ENCODE measurements at regions not wholly inside any gene's neighbourhood (a gene's known extent, or its start where the extent isn't known, plus 50 kb on each side); places are given as distances from the start of the nearest gene placed in this dataset.
"Not testable (repeated sequence)": the region's sequence is repeated elsewhere in the genome, so short reads cannot be mapped to it uniquely, and the experiment has no call there.

DNA sequence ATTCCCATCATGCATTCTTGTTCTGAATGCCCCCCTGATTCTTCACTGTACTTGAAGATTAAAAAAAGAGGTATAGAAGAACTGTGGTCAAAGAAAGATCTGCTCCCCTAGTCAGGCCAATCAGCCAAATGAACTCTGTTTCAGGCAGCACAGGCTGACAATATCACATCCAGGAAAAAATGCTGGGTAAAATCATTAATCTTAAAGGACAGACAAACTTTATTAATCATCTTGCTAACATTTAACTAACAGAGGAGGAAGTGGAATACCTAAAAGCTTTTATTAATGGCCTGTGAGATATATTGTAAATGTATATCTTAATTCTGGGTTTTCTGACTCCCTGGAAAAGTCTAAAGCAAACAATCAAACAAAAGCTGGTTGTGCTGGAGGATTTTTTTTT, 660.5 kb upstream of the PRMT6 start:
- peaks cover 9% of the 10 kb centered on the region for H3K9me3 ChIP-seq (ENCODE audit: low read length)
- no peaks in the 10 kb centered on the region for H3K36me3 ChIP-seq (ENCODE audit: insufficient read depth, low read length)
- H3K4me1 ChIP-seq (ENCODE audit: low read length) = no peaks in the 10 kb centered on the region
- H3K4me3 ChIP-seq (ENCODE audit: low read length) = no peak overlapping the region
- no peaks in the 10 kb centered on the region for H3K79me2 ChIP-seq (ENCODE audit: low read length)
- no peak overlapping the region for H3K27ac ChIP-seq (ENCODE audit: low read length)
- no peak overlapping the region for H2AFZ ChIP-seq (ENCODE audit: low read length)
- no peak for DNase-seq
- H3K9ac ChIP-seq (ENCODE audit: low read length) = no peak overlapping the region
- no peaks in the 10 kb centered on the region for H3K9me2 ChIP-seq (replicated peaks; ENCODE audit: insufficient read depth, low read length)
- H3K4me2 ChIP-seq (ENCODE audit: low read depth, low read length, poor library complexity, severe bottlenecking) = no peak overlapping the region
- H3K27me3 ChIP-seq (ENCODE audit: low read length) = no peaks in the 10 kb centered on the region
- H4K20me1 ChIP-seq (ENCODE audit: insufficient read depth, low read depth, low read length) = no peaks in the 10 kb centered on the region

DNA sequence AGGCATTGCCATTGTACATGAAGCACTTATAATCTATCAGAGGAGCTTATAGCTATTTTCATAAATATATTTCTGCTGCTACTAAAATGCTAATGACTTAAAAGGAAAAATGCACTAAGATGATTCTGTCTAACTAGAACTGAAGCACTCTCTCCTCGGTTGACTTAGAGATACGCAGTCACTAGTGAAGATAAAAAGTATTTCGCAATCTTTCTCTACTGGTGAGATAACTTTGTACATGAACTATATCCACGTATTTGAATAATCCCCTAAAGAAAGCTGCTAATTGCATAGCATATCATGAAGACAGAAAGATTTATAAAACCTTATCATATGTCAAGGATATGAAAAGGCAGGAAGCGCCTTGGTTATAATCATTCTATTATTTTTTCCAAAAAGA, 658.1 kb upstream of the PRMT6 start:
- no peak overlapping the region for H3K9ac ChIP-seq (ENCODE audit: low read length)
- DNase-seq = no peak
- no peaks in the 10 kb centered on the region for H3K4me1 ChIP-seq (ENCODE audit: low read length)
- no peaks in the 10 kb centered on the region for H3K79me2 ChIP-seq (ENCODE audit: low read length)
- H3K9me2 ChIP-seq (replicated peaks; ENCODE audit: insufficient read depth, low read length) = no peaks in the 10 kb centered on the region
- no peak overlapping the region for H2AFZ ChIP-seq (ENCODE audit: low read length)
- no peak overlapping the region for H3K4me3 ChIP-seq (ENCODE audit: low read length)
- no peak overlapping the region for H3K27ac ChIP-seq (ENCODE audit: low read length)
- H4K20me1 ChIP-seq (ENCODE audit: insufficient read depth, low read depth, low read length) = no peaks in the 10 kb centered on the region
- H3K27me3 ChIP-seq (ENCODE audit: low read length) = no peaks in the 10 kb centered on the region
- H3K4me2 ChIP-seq (ENCODE audit: low read depth, low read length, poor library complexity, severe bottlenecking) = no peak overlapping the region
- H3K36me3 ChIP-seq (ENCODE audit: insufficient read depth, low read length) = no peaks in the 10 kb centered on the region
- peaks cover 18% of the 10 kb centered on the region for H3K9me3 ChIP-seq (ENCODE audit: low read length)

DNA sequence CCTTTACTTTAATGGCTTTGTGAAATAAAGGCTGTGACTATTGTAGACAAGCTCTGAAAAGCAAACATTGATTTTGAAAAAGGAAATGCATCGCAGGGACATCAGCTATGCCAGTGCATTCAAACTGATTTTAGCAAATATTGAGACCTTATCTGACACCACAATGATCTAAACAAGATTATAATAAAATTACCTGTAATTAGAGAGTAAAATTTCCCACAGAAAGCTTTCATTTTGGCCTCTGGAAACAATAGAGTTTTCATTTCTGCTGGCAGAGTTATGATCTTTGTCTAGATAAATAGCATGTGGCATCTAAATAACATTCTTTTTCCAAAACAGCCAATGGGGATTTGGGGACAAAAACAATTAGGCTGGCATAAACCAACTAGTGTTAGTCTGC, 650.4 kb upstream of the PRMT6 start:
- Histone ChIP-seq H3K27ac (ENCODE audit: low read length) (no peak overlapping the region), H3K9me3 (ENCODE audit: low read length) (peaks cover 10% of the 10 kb centered on the region), H3K79me2 (ENCODE audit: low read length) (no peaks in the 10 kb centered on the region), H4K20me1 (ENCODE audit: insufficient read depth, low read depth, low read length) (no peaks in the 10 kb centered on the region), H3K27me3 (ENCODE audit: low read length) (no peaks in the 10 kb centered on the region), H2AFZ (ENCODE audit: low read length) (no peak overlapping the region), H3K9me2 (replicated peaks; ENCODE audit: insufficient read depth, low read length) (no peaks in the 10 kb centered on the region; the same call in 1 of the 2 replicates), H3K36me3 (ENCODE audit: insufficient read depth, low read length) (no peaks in the 10 kb centered on the region), H3K9ac (ENCODE audit: low read length) (no peak overlapping the region), H3K4me1 (ENCODE audit: low read length) (no peaks in the 10 kb centered on the region), H3K4me2 (ENCODE audit: low read depth, low read length, poor library complexity, severe bottlenecking) (no peak overlapping the region), H3K4me3 (ENCODE audit: low read length) (no peak overlapping the region)
- no peak for DNase-seq

DNA sequence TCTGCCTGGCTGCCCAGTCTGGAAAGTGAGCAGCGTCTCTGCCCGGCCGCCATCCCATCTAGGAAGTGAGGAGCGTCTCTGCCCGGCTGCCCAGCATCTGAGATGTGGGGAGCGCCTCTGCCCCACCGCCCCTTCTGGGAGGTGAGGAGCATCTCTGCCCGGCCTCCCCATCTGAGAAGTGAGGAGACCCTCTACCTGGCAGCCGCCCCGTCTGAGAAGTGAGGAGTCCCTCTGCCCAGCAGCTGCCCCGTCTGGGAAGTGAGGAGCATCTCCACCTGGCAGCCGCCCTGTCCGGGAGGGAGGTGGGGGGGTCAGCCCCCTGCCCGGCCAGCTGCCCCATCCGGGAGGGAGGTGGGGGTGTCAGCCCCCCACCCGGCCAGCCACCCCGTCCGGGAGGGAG, 644.2 kb upstream of the PRMT6 start:
- H3K4me1 ChIP-seq (ENCODE audit: low read length); H3K9ac ChIP-seq (ENCODE audit: low read length); DNase-seq; H3K27ac ChIP-seq (ENCODE audit: low read length); H3K36me3 ChIP-seq (ENCODE audit: insufficient read depth, low read length); H2AFZ ChIP-seq (ENCODE audit: low read length); H3K9me2 ChIP-seq (replicated peaks; ENCODE audit: insufficient read depth, low read length); H3K27me3 ChIP-seq (ENCODE audit: low read length); H3K4me2 ChIP-seq (ENCODE audit: low read depth, low read length, poor library complexity, severe bottlenecking); H3K79me2 ChIP-seq (ENCODE audit: low read length); H4K20me1 ChIP-seq (ENCODE audit: insufficient read depth, low read depth, low read length); H3K4me3 ChIP-seq (ENCODE audit: low read length): not testable (repeated sequence)
- peaks cover 12% of the 10 kb centered on the region for H3K9me3 ChIP-seq (ENCODE audit: low read length)

DNA sequence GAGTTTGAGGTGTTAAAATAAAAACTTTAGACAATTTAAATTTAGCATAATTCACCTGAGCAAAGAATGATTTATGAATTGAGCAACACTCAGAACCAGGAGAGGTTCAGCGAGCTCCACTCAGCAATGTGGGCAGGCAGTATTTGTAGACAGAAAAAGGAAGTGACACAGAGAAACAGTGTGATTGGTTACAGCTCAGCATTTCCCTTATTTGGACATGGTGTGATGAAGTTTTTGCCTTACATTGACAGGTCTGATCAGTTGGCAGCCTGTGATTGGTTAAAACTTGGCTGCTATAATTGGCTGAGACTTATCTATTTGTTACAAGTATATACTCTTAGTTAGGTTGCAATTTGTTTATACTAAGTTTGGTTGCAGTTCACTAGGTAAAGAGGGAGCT, 621.2 kb upstream of the PRMT6 start:
- H3K9ac ChIP-seq (ENCODE audit: low read length) = no peak overlapping the region
- DNase-seq = no peak
- H3K4me2 ChIP-seq (ENCODE audit: low read depth, low read length, poor library complexity, severe bottlenecking) = no peak overlapping the region
- no peaks in the 10 kb centered on the region; the same call in 1 of the 2 replicates for H3K36me3 ChIP-seq (ENCODE audit: insufficient read depth, low read length)
- no peaks in the 10 kb centered on the region for H3K27me3 ChIP-seq (ENCODE audit: low read length)
- no peak overlapping the region for H3K4me3 ChIP-seq (ENCODE audit: low read length)
- no peak overlapping the region for H3K27ac ChIP-seq (ENCODE audit: low read length)
- no peaks in the 10 kb centered on the region for H3K4me1 ChIP-seq (ENCODE audit: low read length)
- H2AFZ ChIP-seq (ENCODE audit: low read length) = no peak overlapping the region
- H3K9me2 ChIP-seq (replicated peaks; ENCODE audit: insufficient read depth, low read length) = no peaks in the 10 kb centered on the region
- H3K79me2 ChIP-seq (ENCODE audit: low read length) = no peaks in the 10 kb centered on the region
- no peaks in the 10 kb centered on the region for H4K20me1 ChIP-seq (ENCODE audit: insufficient read depth, low read depth, low read length)
- peaks cover 9% of the 10 kb centered on the region for H3K9me3 ChIP-seq (ENCODE audit: low read length)

DNA sequence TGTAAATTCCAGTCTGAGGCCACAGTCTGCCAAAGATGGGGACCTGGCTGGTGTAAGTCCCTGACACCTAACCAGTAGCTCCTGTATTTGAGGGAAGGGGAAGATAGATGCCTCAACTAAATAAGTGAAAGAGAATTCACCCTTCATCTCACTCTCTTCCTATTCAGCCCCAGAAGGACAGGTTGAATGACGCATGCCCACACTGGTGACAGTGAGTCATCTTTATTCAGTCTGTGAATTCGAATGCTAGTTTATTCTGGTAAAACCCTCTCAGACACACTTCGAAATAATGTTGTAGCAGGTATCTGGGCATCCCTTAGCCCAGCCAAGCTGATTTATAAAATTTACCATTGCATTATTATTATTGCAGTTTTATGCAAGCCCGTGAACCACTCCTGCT, 617.0 kb upstream of the PRMT6 start:
- H3K4me1 ChIP-seq (ENCODE audit: low read length) = no peaks in the 10 kb centered on the region
- H3K36me3 ChIP-seq (ENCODE audit: insufficient read depth, low read length) = no peaks in the 10 kb centered on the region
- H3K9me3 ChIP-seq (ENCODE audit: low read length) = peaks cover 8% of the 10 kb centered on the region
- H3K27me3 ChIP-seq (ENCODE audit: low read length) = no peaks in the 10 kb centered on the region
- no peak overlapping the region for H3K27ac ChIP-seq (ENCODE audit: low read length)
- no peaks in the 10 kb centered on the region for H4K20me1 ChIP-seq (ENCODE audit: insufficient read depth, low read depth, low read length)
- no peak overlapping the region for H3K9ac ChIP-seq (ENCODE audit: low read length)
- H3K79me2 ChIP-seq (ENCODE audit: low read length) = no peaks in the 10 kb centered on the region
- no peak overlapping the region for H3K4me2 ChIP-seq (ENCODE audit: low read depth, low read length, poor library complexity, severe bottlenecking)
- H2AFZ ChIP-seq (ENCODE audit: low read length) = no peak overlapping the region
- no peak overlapping the region for H3K4me3 ChIP-seq (ENCODE audit: low read length)
- DNase-seq = no peak
- no peaks in the 10 kb centered on the region for H3K9me2 ChIP-seq (replicated peaks; ENCODE audit: insufficient read depth, low read length)

DNA sequence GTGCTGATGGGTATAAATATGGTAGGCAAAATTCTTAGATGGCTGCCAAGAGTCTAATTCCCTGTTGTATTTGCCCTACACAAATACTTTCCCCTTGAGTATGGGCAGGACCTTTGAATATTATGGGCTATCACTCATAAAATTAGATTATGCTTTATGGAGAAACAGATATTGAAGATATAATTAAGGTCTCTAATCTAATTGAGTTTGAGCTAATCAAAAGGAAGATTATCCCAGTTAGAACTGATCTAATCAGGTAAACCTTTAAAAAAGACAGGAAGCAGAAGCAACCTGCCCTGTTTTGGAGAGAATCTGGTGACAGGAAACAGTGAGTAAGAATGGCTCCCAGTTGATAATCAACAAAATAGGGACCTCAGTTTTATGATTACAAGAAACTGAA, 609.0 kb upstream of the PRMT6 start:
- Histone ChIP-seq H3K27me3 (ENCODE audit: low read length) (no peaks in the 10 kb centered on the region), H3K36me3 (ENCODE audit: insufficient read depth, low read length) (no peaks in the 10 kb centered on the region)

DNA sequence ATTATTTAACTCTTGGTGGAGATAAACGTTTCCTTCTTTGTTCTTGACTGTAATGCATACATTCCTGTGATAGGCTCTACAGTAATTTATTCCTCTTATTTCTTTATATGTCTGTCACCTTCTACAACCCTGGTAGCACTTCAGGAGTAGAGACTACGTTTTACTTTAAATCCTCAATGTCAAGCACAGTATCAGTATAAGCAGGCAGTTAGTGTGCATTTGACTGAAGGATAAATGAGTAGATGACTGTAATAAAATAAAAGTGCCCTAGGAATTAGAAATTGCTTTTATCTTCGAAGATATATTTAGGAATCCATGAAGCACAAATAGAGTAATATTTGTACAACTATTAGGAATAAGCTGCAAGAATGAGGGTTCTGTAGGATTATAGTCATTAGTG, 599.6 kb upstream of the PRMT6 start:
- no peaks in the 10 kb centered on the region for H4K20me1 ChIP-seq (ENCODE audit: insufficient read depth, low read depth, low read length)
- no peak for DNase-seq

More for the DNA sequence above, 609.0 kb upstream of the PRMT6 start:
- Histone ChIP-seq H3K79me2 (ENCODE audit: low read length) (no peaks in the 10 kb centered on the region), H3K9me2 (replicated peaks; ENCODE audit: insufficient read depth, low read length) (no peaks in the 10 kb centered on the region), H2AFZ (ENCODE audit: low read length) (no peak overlapping the region), H3K27ac (ENCODE audit: low read length) (no peak overlapping the region), H3K9ac (ENCODE audit: low read length) (no peak overlapping the region), H3K4me2 (ENCODE audit: low read depth, low read length, poor library complexity, severe bottlenecking) (no peak overlapping the region), H3K4me3 (ENCODE audit: low read length) (no peak overlapping the region), H3K4me1 (ENCODE audit: low read length) (no peaks in the 10 kb centered on the region), H3K9me3 (ENCODE audit: low read length) (peaks cover 15% of the 10 kb centered on the region), H4K20me1 (ENCODE audit: insufficient read depth, low read depth, low read length) (no peaks in the 10 kb centered on the region)
- no peak for DNase-seq

DNA sequence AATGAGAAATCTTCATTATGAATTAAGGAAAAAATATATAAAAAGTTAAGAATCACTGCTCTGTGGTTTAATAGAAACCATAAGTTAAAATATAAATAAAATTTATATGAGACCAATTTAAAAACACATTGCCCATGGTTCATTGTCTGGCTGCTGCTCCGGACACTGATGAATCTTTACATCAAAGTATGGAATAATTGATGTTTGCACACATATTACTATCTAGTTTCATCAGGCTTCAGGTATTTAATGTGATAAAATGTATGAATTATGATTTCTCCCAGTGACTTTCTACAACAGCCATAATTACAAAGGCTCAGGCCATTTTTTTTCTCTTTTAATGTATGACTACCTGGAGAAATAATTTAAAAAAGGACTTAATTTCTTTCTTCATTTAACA, 599.1 kb upstream of the PRMT6 start:
- Histone ChIP-seq H3K27ac (ENCODE audit: low read length) (no peak overlapping the region), H4K20me1 (ENCODE audit: insufficient read depth, low read depth, low read length) (no peaks in the 10 kb centered on the region), H3K4me3 (ENCODE audit: low read length) (no peak overlapping the region), H2AFZ (ENCODE audit: low read length) (no peak overlapping the region), H3K36me3 (ENCODE audit: insufficient read depth, low read length) (no peaks in the 10 kb centered on the region), H3K4me2 (ENCODE audit: low read depth, low read length, poor library complexity, severe bottlenecking) (no peak overlapping the region), H3K4me1 (ENCODE audit: low read length) (no peaks in the 10 kb centered on the region), H3K9me3 (ENCODE audit: low read length) (peaks cover 19% of the 10 kb centered on the region), H3K9ac (ENCODE audit: low read length) (no peak overlapping the region), H3K27me3 (ENCODE audit: low read length) (no peaks in the 10 kb centered on the region), H3K79me2 (ENCODE audit: low read length) (no peaks in the 10 kb centered on the region), H3K9me2 (replicated peaks; ENCODE audit: insufficient read depth, low read length) (no peaks in the 10 kb centered on the region)
- no peak for DNase-seq

More for the DNA sequence above, 599.6 kb upstream of the PRMT6 start:
- Histone ChIP-seq H3K9me2 (replicated peaks; ENCODE audit: insufficient read depth, low read length) (no peaks in the 10 kb centered on the region), H3K4me1 (ENCODE audit: low read length) (no peaks in the 10 kb centered on the region), H3K9ac (ENCODE audit: low read length) (no peak overlapping the region), H3K27ac (ENCODE audit: low read length) (no peak overlapping the region), H3K79me2 (ENCODE audit: low read length) (no peaks in the 10 kb centered on the region), H3K4me3 (ENCODE audit: low read length) (no peak overlapping the region), H3K36me3 (ENCODE audit: insufficient read depth, low read length) (no peaks in the 10 kb centered on the region), H3K4me2 (ENCODE audit: low read depth, low read length, poor library complexity, severe bottlenecking) (no peak overlapping the region), H3K27me3 (ENCODE audit: low read length) (no peaks in the 10 kb centered on the region), H3K9me3 (ENCODE audit: low read length) (peaks cover 16% of the 10 kb centered on the region), H2AFZ (ENCODE audit: low read length) (no peak overlapping the region)

All from Karpas-422 (cell line).